H1 (cell line): ENCODE measurements at regions not wholly inside any gene's neighbourhood (a gene's known extent, or its start where the extent isn't known, plus 50 kb on each side); places are given as distances from the start of the nearest gene placed in this dataset.

Experiments used
- CTCF ChIA-PET: fragments of 300-600 bp; sonication (Branson Sonifier 250); formaldehyde crosslinking; loops from one replicate; lab custom pipeline; 2021; ENCODE audit not compliant: partially characterized antibody; lab: Charles Lee
- POLR2A ChIA-PET: fragments of 300-600 bp; sonication (Branson Sonifier 250); formaldehyde crosslinking; loops from one replicate; lab custom pipeline; 2021; ENCODE audit warnings: inconsistent platforms; ENCODE audit not compliant: partially characterized antibody; lab: Charles Lee
- DNase-seq, 2 experiments: peaks; one replicate each; pipeline versions ENCODE4 v3.0.0 to v3.0.0-alpha.2; 2010 to 2022; ENCODE audit warnings: low spot score in 2 of 2, low read depth in 1 of 2, mixed read lengths in 1 of 2
- FAIRE-seq: peaks from 2 replicates; lab custom pipeline; 2011; peaks lifted over from hg19 to GRCh38; lab: Jason Lieb, UNC
- H2AFZ ChIP-seq: 2 replicates; pipeline ENCODE4 v1.8.1; 2012; ENCODE audit warnings: low read length, inconsistent platforms
- H2AK5ac ChIP-seq: 2 replicates; pipeline ENCODE4 v1.6.1; 2013; ENCODE audit warnings: low read depth, low read length
- H2BK120ac ChIP-seq: replicated peaks from 2 replicates; pipeline ENCODE3; 2013; ENCODE audit warnings: low read depth, low read length, inconsistent platforms
- H2BK12ac ChIP-seq: 2 replicates; pipeline ENCODE4 v1.6.1; 2013; ENCODE audit warnings: low read depth, low read length
- H2BK15ac ChIP-seq: 2 replicates; pipeline ENCODE4 v1.6.1; 2013; ENCODE audit warnings: low read length
- H2BK20ac ChIP-seq: 2 replicates; pipeline ENCODE4 v1.6.1; 2013; ENCODE audit warnings: low read length
- H2BK5ac ChIP-seq: 2 replicates; pipeline ENCODE4 v1.6.1; 2013; ENCODE audit warnings: low read depth, low read length
- H3K14ac ChIP-seq: 2 replicates; pipeline ENCODE4 v1.6.1; 2013; ENCODE audit warnings: inconsistent platforms; ENCODE audit not compliant: insufficient read length
- H3K18ac ChIP-seq: 2 replicates; pipeline ENCODE4 v1.6.1; 2013; ENCODE audit warnings: low read length; ENCODE audit errors: extremely low read depth
- H3K23ac ChIP-seq: 2 replicates; pipeline ENCODE4 v1.6.1; 2013; ENCODE audit warnings: inconsistent platforms; ENCODE audit not compliant: insufficient read length
- H3K23me2 ChIP-seq: 2 replicates; pipeline ENCODE4 v1.6.1; 2013; ENCODE audit warnings: low read depth, low read length
- H3K27ac ChIP-seq: 2 replicates; pipeline ENCODE4 v1.6.1; 2011; ENCODE audit warnings: low read depth, low read length, inconsistent platforms
- H3K27me3 ChIP-seq, 4 experiments: replicated peaks in 1 of 4; 1 replicate in 1 of 4; 2 replicates in 3 of 4; pipeline versions ENCODE4 v1.6.1 to v1.8.1; 2011 to 2013; ENCODE audit warnings: low read length in 3 of 4, mild to moderate bottlenecking in 3 of 4, inconsistent platforms in 2 of 4, mixed read lengths in 2 of 4, moderate library complexity in 1 of 4; ENCODE audit not compliant: control insufficient read depth in 3 of 4, insufficient read depth in 3 of 4; ENCODE audit errors: extremely low read depth in 1 of 4
- H3K36me3 ChIP-seq, 4 experiments: 2 replicates each; pipeline versions ENCODE4 v1.6.1 to v1.8.1; 2011 to 2013; ENCODE audit warnings: mild to moderate bottlenecking in 4 of 4, low read length in 3 of 4, moderate library complexity in 2 of 4, control low read depth in 1 of 4, inconsistent platforms in 1 of 4; ENCODE audit not compliant: insufficient read depth in 4 of 4, control insufficient read depth in 2 of 4
- H3K4ac ChIP-seq: replicated peaks from 2 replicates; pipeline ENCODE3; 2013; ENCODE audit warnings: low read length, low read depth, mixed read lengths, inconsistent platforms; ENCODE audit not compliant: insufficient read length
- H3K4me1 ChIP-seq, 4 experiments: replicated peaks in 1 of 4; 1 replicate in 1 of 4; 2 replicates in 3 of 4; pipeline versions ENCODE4 v1.6.1 to v1.8.1; 2011 to 2013; ENCODE audit warnings: low read length in 3 of 4, inconsistent platforms in 2 of 4, mixed read lengths in 1 of 4; ENCODE audit not compliant: insufficient read depth in 4 of 4, control insufficient read depth in 3 of 4
- H3K4me2 ChIP-seq, 2 experiments: 2 replicates each; pipeline versions ENCODE4 v1.6.1 to v1.8.1; 2011 to 2013; ENCODE audit warnings: low read depth in 2 of 2, low read length in 2 of 2, control low read depth in 1 of 2, inconsistent platforms in 1 of 2, mild to moderate bottlenecking in 1 of 2; ENCODE audit not compliant: insufficient read depth in 1 of 2
- H3K4me3 ChIP-seq, 4 experiments: fragments of 200-600, 300-600 bp in 1 of 4; sonication (generic), shearing (Covaris generic), sonication (Bioruptor Twin) in 1 of 4; 2 replicates each; pipeline versions ENCODE4 v1.5.1 to v1.8.1; 2011 to 2016; ENCODE audit warnings: low read length in 4 of 4, low read depth in 3 of 4, control low read depth in 2 of 4, inconsistent platforms in 2 of 4, mild to moderate bottlenecking in 2 of 4, mixed read lengths in 1 of 4, moderate library complexity in 1 of 4; ENCODE audit not compliant: insufficient read depth in 2 of 4; ENCODE audit errors: extremely low read depth in 1 of 4
- H3K56ac ChIP-seq: replicated peaks from 2 replicates; pipeline ENCODE3; 2013; ENCODE audit warnings: low read depth, mild to moderate bottlenecking, mixed read lengths, low read length, inconsistent platforms; ENCODE audit not compliant: insufficient read length
- H3K79me1 ChIP-seq: 2 replicates; pipeline ENCODE4 v1.6.1; 2013; ENCODE audit warnings: low read depth, low read length, control low read depth
- H3K79me2 ChIP-seq, 2 experiments: 2 replicates each; pipeline versions ENCODE4 v1.6.1 to v1.8.1; 2012 to 2013; ENCODE audit warnings: low read length in 2 of 2, mild to moderate bottlenecking in 2 of 2, inconsistent platforms in 1 of 2; ENCODE audit not compliant: insufficient read depth in 2 of 2, control insufficient read depth in 1 of 2
- H3K9ac ChIP-seq, 4 experiments: replicated peaks in 1 of 4; 1 replicate in 1 of 4; 2 replicates in 3 of 4; pipeline versions ENCODE4 v1.6.1 to v1.8.1; 2011 to 2013; ENCODE audit warnings: low read depth in 3 of 4, low read length in 3 of 4, control low read depth in 2 of 4, mild to moderate bottlenecking in 2 of 4, moderate library complexity in 2 of 4, inconsistent platforms in 1 of 4; ENCODE audit errors: extremely low read depth in 1 of 4
- H3K9me3 ChIP-seq, 2 experiments: 2 replicates each; pipeline versions ENCODE4 v1.6.1 to v1.8.1; 2012 to 2013; ENCODE audit warnings: mild to moderate bottlenecking in 2 of 2, moderate library complexity in 2 of 2, control low read depth in 1 of 2, inconsistent platforms in 1 of 2, low read depth in 1 of 2, low read length in 1 of 2, mixed read lengths in 1 of 2; ENCODE audit not compliant: insufficient read depth in 2 of 2
- H4K20me1 ChIP-seq, 2 experiments: replicated peaks in 1 of 2; 2 replicates each; pipeline versions ENCODE3 to v1.8.1; 2011 to 2013; ENCODE audit warnings: inconsistent platforms in 2 of 2, low read length in 2 of 2, mild to moderate bottlenecking in 1 of 2; ENCODE audit not compliant: insufficient read depth in 2 of 2, control insufficient read depth in 1 of 2
- H4K5ac ChIP-seq: 2 replicates; pipeline ENCODE4 v1.6.1; 2013; ENCODE audit warnings: low read length, low read depth, mixed read lengths, inconsistent platforms; ENCODE audit not compliant: insufficient read length
- H4K8ac ChIP-seq: 2 replicates; pipeline ENCODE4 v1.8.0; 2013; ENCODE audit warnings: mild to moderate bottlenecking, moderate library complexity, low read length, inconsistent platforms; ENCODE audit not compliant: insufficient read depth; ENCODE audit errors: extremely low read depth
- H4K91ac ChIP-seq: replicated peaks from 2 replicates; pipeline ENCODE3; 2013; ENCODE audit warnings: low read length, mixed read lengths, inconsistent platforms; ENCODE audit not compliant: insufficient read length
- BACH1 ChIP-seq: IDR thresholded peaks from 2 replicates; pipeline ENCODE4 v1.6.1; 2012; ENCODE audit warnings: low read length, improper control_type of control experiment
- BRCA1 ChIP-seq: IDR thresholded peaks from 2 replicates; pipeline ENCODE4 v1.6.1; 2012; ENCODE audit warnings: low read depth, low read length, improper control_type of control experiment
- CEBPB ChIP-seq: IDR thresholded peaks from 2 replicates; pipeline ENCODE4 v1.6.1; 2012; ENCODE audit warnings: low read depth, low read length
- CHD2 ChIP-seq: IDR thresholded peaks from 2 replicates; pipeline ENCODE4 v1.6.1; 2012; ENCODE audit warnings: low read length, improper control_type of control experiment
- GTF2F1 ChIP-seq: IDR thresholded peaks from 2 replicates; pipeline ENCODE4 v1.6.1; 2012; ENCODE audit warnings: low read depth, low read length, improper control_type of control experiment, borderline replicate concordance
- KDM1A ChIP-seq: fragments of 200-600, 300-600 bp; sonication (generic); IDR thresholded peaks from 2 replicates; pipeline ENCODE4 v1.7.1; 2016; ENCODE audit warnings: mild to moderate bottlenecking, low read length, borderline replicate concordance
- SIRT6 ChIP-seq: IDR thresholded peaks from one replicate; pipeline ENCODE4 v1.7.1; 2012; ENCODE audit warnings: low read length, inconsistent platforms
- SP4 ChIP-seq: IDR thresholded peaks from 2 replicates; pipeline ENCODE4 v1.6.1; 2012; ENCODE audit warnings: low read length, inconsistent platforms
- TAF1 ChIP-seq: IDR thresholded peaks from 2 replicates; pipeline ENCODE4 v1.6.1; 2011; ENCODE audit warnings: mild to moderate bottlenecking, low read depth, low read length
- TBP ChIP-seq: IDR thresholded peaks from 2 replicates; pipeline ENCODE4 v1.6.1; 2011; ENCODE audit warnings: low read depth, low read length, improper control_type of control experiment
- WGBS, 2 experiments: shearing (Covaris generic) in 1 of 2; methylation state at CpG; one replicate each; pipeline versions ENCODE4 v1.1.6 to v1.1.7; 2013 to 2015; ENCODE audit warnings: low lambda C conversion rate in 2 of 2, mixed read lengths in 2 of 2, inconsistent platforms in 1 of 2, low coverage in 1 of 2, missing lambda C conversion rate in 1 of 2; ENCODE audit not compliant: insufficient replicate concordance in 2 of 2, insufficient coverage in 1 of 2, insufficient read length in 1 of 2; ENCODE audit errors: extremely low coverage in 1 of 2, missing lambda C conversion rate in 1 of 2; 5-methylcytosine and 5-hydroxymethylcytosine counted together
- TF ChIP-seq, protein P1 (sequence below): IDR thresholded peaks from 2 replicates; pipeline ENCODE4 v1.6.1; 2011; ENCODE audit warnings: low read length, improper control_type of control experiment

DNA sequence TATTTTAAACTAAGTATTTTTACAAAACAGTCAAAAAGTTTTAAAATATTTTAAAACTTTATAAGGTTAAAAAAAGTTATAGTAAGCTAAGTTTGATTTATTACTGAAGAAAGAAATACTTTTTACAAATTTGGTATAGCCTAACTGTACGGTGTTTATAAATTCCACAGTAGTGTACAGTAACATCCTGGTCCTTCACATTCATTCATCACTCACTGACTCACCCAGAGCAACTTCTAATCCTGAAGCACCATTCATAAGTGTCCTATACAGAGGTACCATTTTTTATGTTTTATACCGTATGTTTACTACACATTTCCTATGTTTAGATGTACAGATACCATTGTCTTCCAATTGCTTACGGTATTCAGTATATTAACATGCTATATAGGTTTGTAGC lies 170.0 kb downstream of the KLHL28 start:
- DNase-seq, result no peak
- Histone ChIP-seq H2AK5ac (no peak overlapping the region), H2BK120ac (no peak overlapping the region), H4K5ac (no peak overlapping the region), H2BK12ac (no peak overlapping the region), H3K9me3 (no peaks in the 10 kb centered on the region), H4K91ac (no peak overlapping the region), H3K27ac (no peak overlapping the region), H3K4me2 (no peak overlapping the region), H2AFZ (no peak overlapping the region), H3K27me3 (no peaks in the 10 kb centered on the region), H3K23ac (no peak overlapping the region), H3K4ac (no peak overlapping the region), H3K23me2 (no peaks in the 10 kb centered on the region), H4K8ac (no peak overlapping the region), H2BK15ac (no peak overlapping the region), H3K14ac (no peak overlapping the region), H3K56ac (no peak overlapping the region), H3K36me3 (no peaks in the 10 kb centered on the region), H2BK20ac (no peak overlapping the region), H3K9ac (no peak overlapping the region), H2BK5ac (no peak overlapping the region), H3K4me3 (no peak overlapping the region), H3K79me2 (no peaks in the 10 kb centered on the region), H3K18ac (no peak overlapping the region), H3K4me1 (no peaks in the 10 kb centered on the region; a peak in 1 of 7 replicates), H4K20me1 (no peaks in the 10 kb centered on the region), H3K79me1 (no peaks in the 10 kb centered on the region)
- ChIA-PET POLR2A (no interaction called here), CTCF (no interaction called here)
- WGBS, 2 experiments, result 95% methylated on average over 3 of the region's 3 CpGs; no CpG with 5 or more reads in 1 of the 2 experiments
- no peak for FAIRE-seq
- TF ChIP-seq BACH1 (no peak), CEBPB (no peak), KDM1A (no peak), SIRT6 (no peak), TBP (no peak), TAF1 (no peak), BRCA1 (no peak), SP4 (no peak), GTF2F1 (no peak), CHD2 (no peak)
- TF ChIP-seq, protein P1, sequence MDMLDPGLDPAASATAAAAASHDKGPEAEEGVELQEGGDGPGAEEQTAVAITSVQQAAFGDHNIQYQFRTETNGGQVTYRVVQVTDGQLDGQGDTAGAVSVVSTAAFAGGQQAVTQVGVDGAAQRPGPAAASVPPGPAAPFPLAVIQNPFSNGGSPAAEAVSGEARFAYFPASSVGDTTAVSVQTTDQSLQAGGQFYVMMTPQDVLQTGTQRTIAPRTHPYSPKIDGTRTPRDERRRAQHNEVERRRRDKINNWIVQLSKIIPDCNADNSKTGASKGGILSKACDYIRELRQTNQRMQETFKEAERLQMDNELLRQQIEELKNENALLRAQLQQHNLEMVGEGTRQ, result no peak
